Globus pallidus (tissue), 1 donor: ENCODE measurements at regions not wholly inside any gene's neighbourhood (a gene's known extent, or its start where the extent isn't known, plus 50 kb on each side); places are given as distances from the start of the nearest gene placed in this dataset.

Experiments
- DNase-seq: peaks from one replicate; pipeline ENCODE4 v3.0.0-alpha.2; 2015; ENCODE audit warnings: low spot score

GRCh38 chr2:236673823-236674185, 104.2 kb downstream of the ACKR3 start:
- DNase-seq: no peak

- no peak for DNase-seq
These were observed 104.6 kb downstream of the ACKR3 start for GRCh38 chr2:236674238-236674637.

- no peak for DNase-seq
These were observed 105.0 kb downstream of the ACKR3 start for GRCh38 chr2:236674646-236675045.

GRCh38 chr2:236675051-236675450, 105.4 kb downstream of the ACKR3 start:
- DNase-seq: no peak

- no peak for DNase-seq
These were observed 105.9 kb downstream of the ACKR3 start for GRCh38 chr2:236675526-236675925.

- no peak for DNase-seq
These were observed 106.7 kb downstream of the ACKR3 start for GRCh38 chr2:236676136-236676873.

- no peak for DNase-seq
These were observed 107.7 kb downstream of the ACKR3 start for GRCh38 chr2:236677368-236677767.

- no peak for DNase-seq
These were observed 108.8 kb downstream of the ACKR3 start for GRCh38 chr2:236678307-236678975.

GRCh38 chr2:236679884-236680860, 110.5 kb downstream of the ACKR3 start:
- no peak for DNase-seq

- no peak for DNase-seq
These were observed 113.2 kb downstream of the ACKR3 start for GRCh38 chr2:236682651-236683422.

GRCh38 chr2:236684504-236685256, 115.1 kb downstream of the ACKR3 start:
- DNase-seq: no peak

GRCh38 chr2:236685361-236685760, 115.7 kb downstream of the ACKR3 start:
- no peak for DNase-seq

GRCh38 chr2:236685979-236686520, 116.4 kb downstream of the ACKR3 start:
- no peak for DNase-seq

- no peak for DNase-seq
These were observed 116.9 kb downstream of the ACKR3 start for GRCh38 chr2:236686561-236686960.

- no peak for DNase-seq
These were observed 117.8 kb downstream of the ACKR3 start for GRCh38 chr2:236687296-236687965.

GRCh38 chr2:236688157-236688556, 118.5 kb downstream of the ACKR3 start:
- no peak for DNase-seq

GRCh38 chr2:236688563-236689392, 119.2 kb downstream of the ACKR3 start:
- DNase-seq: no peak

- no peak for DNase-seq
These were observed 119.7 kb downstream of the ACKR3 start for GRCh38 chr2:236689393-236689700.

- DNase-seq: no peak
These were observed 120.4 kb downstream of the ACKR3 start for GRCh38 chr2:236689981-236690380.
